ENCODE measurements at regions not wholly inside any gene's neighbourhood (a gene's known extent, or its start where the extent isn't known, plus 50 kb on each side); places are given as distances from the start of the nearest gene placed in this dataset.
"Not testable (repeated sequence)": the region's sequence is repeated elsewhere in the genome, so short reads cannot be mapped to it uniquely, and the experiment has no call there.

DNA sequence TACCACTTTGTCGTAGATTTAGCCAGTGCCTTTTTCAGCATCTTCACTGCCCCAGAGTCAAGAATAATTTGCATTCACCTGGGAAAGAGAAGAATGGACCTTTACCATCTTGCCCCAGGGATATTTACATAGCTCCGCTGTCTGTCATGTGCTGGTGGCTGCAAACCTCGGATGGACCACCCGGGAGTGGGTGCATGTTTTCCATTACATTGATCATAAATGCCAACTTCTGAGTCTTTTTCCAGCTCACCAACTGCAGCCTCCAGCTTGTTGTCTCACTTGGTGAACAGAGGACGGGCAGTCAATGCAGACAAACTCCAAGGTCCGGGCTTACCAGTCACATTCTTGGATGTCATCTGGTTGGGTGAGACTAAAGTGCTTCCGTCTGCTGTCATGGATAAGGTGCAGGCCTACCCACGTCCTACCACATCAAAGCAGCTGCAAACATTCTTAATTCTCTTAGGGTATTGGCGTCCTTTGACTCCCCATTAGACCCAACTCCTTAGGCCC, 155.8 kb upstream of the APC start:
- Histone ChIP-seq H3K4me3 (no peak overlapping the region), H3K9ac (ENCODE audit: insufficient read depth in 1 of 2, low read length in 2 of 2) (no peak overlapping the region), H3K4me1 (ENCODE audit: control insufficient read depth in 5 of 5, insufficient read depth in 5 of 5, low read length in 5 of 5) (peaks cover 0 to 2% (median 0%) of the 10 kb centered on the region in 5 donors), H3K27me3 (ENCODE audit: control insufficient read depth in 3 of 3, insufficient read depth in 3 of 3, low read length in 2 of 3) (no peaks in the 10 kb centered on the region), H3K9me3 (ENCODE audit: control insufficient read depth in 4 of 4, insufficient read depth in 3 of 4, low read length in 3 of 4) (no peaks in the 10 kb centered on the region), H3K36me3 (ENCODE audit: control insufficient read depth in 4 of 4, insufficient read depth in 4 of 4, low read length in 4 of 4) (no peaks in the 10 kb centered on the region), H3K27ac (ENCODE audit: low read depth in 1 of 2, low read length in 1 of 2) (no peak overlapping the region)
- WGBS, 2 donors = 86 to 92% methylated on average over 9 of the region's 9 CpGs
- TF ChIP-seq, protein P1, sequence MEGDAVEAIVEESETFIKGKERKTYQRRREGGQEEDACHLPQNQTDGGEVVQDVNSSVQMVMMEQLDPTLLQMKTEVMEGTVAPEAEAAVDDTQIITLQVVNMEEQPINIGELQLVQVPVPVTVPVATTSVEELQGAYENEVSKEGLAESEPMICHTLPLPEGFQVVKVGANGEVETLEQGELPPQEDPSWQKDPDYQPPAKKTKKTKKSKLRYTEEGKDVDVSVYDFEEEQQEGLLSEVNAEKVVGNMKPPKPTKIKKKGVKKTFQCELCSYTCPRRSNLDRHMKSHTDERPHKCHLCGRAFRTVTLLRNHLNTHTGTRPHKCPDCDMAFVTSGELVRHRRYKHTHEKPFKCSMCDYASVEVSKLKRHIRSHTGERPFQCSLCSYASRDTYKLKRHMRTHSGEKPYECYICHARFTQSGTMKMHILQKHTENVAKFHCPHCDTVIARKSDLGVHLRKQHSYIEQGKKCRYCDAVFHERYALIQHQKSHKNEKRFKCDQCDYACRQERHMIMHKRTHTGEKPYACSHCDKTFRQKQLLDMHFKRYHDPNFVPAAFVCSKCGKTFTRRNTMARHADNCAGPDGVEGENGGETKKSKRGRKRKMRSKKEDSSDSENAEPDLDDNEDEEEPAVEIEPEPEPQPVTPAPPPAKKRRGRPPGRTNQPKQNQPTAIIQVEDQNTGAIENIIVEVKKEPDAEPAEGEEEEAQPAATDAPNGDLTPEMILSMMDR (IDR thresholded peaks at IDR 0.05; ENCODE audit: control extremely low read depth, extremely low read depth) = no peak
- ATAC-seq (ENCODE audit: insufficient read depth, low FRiP score) = no peak
- DNase-seq = no peak

DNA sequence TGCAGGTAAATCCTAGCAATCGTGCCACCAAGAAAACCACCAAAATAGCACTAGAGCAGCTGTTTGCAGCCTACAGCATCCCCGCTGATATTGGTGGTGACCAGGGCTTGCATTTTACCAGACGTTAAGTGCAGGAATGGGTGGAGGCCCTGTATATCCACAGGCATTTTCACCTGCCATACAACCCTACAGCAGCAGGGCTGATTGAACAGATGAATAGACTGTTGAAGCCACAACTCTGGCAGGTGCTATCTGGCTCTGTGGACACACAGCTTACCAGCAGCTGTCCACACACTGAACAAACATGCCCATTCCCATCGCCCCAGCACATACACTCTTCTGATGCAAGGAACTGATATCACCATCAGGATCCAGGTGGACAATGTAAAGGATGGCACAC, 154.5 kb upstream of the APC start:
- no peak for ATAC-seq (ENCODE audit: insufficient read depth, low FRiP score)
- no peak overlapping the region for H3K4me3 ChIP-seq
- no peak overlapping the region for H3K27ac ChIP-seq (ENCODE audit: low read depth in 1 of 2, low read length in 1 of 2)
- no peaks in the 10 kb centered on the region for H3K27me3 ChIP-seq (ENCODE audit: control insufficient read depth in 3 of 3, insufficient read depth in 3 of 3, low read length in 2 of 3)
- no peaks in the 10 kb centered on the region for H3K4me1 ChIP-seq (ENCODE audit: control insufficient read depth in 5 of 5, insufficient read depth in 5 of 5, low read length in 5 of 5)
- DNase-seq = no peak
- H3K9ac ChIP-seq (ENCODE audit: insufficient read depth in 1 of 2, low read length in 2 of 2) = no peak overlapping the region
- 92 to 96% methylated on average over 4 of the region's 4 CpGs for WGBS, 2 donors
- TF ChIP-seq, protein P1 (IDR thresholded peaks at IDR 0.05; ENCODE audit: control extremely low read depth, extremely low read depth) = no peak
- no peaks in the 10 kb centered on the region for H3K9me3 ChIP-seq (ENCODE audit: control insufficient read depth in 4 of 4, insufficient read depth in 3 of 4, low read length in 3 of 4)
- H3K36me3 ChIP-seq (ENCODE audit: control insufficient read depth in 4 of 4, insufficient read depth in 4 of 4, low read length in 4 of 4) = no peaks in the 10 kb centered on the region

DNA sequence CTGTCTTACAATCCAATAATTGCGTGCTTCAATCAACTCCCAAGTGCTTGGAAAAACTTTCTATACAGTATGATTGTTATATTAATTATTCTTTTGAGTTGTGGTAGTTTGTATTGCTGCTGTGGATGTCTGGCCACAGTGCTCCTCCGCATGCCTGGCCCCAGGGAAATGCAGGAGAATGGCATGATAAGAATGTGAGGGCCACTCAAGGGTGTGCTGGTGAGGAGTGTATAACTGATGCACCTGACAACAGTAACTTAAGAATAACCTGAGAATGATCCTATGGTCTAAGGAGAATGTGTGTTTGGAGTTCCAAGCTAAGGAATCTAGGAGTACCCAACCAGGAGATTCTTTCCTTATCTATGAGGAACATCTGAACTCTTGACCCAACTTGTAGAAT, 152.9 kb upstream of the APC start:
- Histone ChIP-seq H3K4me3 (no peak overlapping the region), H3K4me1 (ENCODE audit: control insufficient read depth in 5 of 5, insufficient read depth in 5 of 5, low read length in 5 of 5) (no peaks in the 10 kb centered on the region), H3K9ac (ENCODE audit: insufficient read depth in 1 of 2, low read length in 2 of 2) (no peak overlapping the region), H3K27ac (ENCODE audit: low read depth in 1 of 2, low read length in 1 of 2) (no peak overlapping the region), H3K36me3 (ENCODE audit: control insufficient read depth in 4 of 4, insufficient read depth in 4 of 4, low read length in 4 of 4) (no peaks in the 10 kb centered on the region), H3K27me3 (ENCODE audit: control insufficient read depth in 3 of 3, insufficient read depth in 3 of 3, low read length in 2 of 3) (no peaks in the 10 kb centered on the region), H3K9me3 (ENCODE audit: control insufficient read depth in 4 of 4, insufficient read depth in 3 of 4, low read length in 3 of 4) (no peaks in the 10 kb centered on the region)
- no peak for ATAC-seq (ENCODE audit: insufficient read depth, low FRiP score)
- no peak for DNase-seq
- WGBS, 2 donors = 58 to 88% methylated on average over 2 of the region's 2 CpGs
- TF ChIP-seq, protein P1 (IDR thresholded peaks at IDR 0.05; ENCODE audit: control extremely low read depth, extremely low read depth) = no peak

GRCh38 chr5:112586596-112587062, 151.1 kb upstream of the APC start:
- H3K9ac ChIP-seq (ENCODE audit: insufficient read depth in 1 of 2, low read length in 2 of 2) = no peak overlapping the region
- no peaks in the 10 kb centered on the region for H3K27me3 ChIP-seq (ENCODE audit: control insufficient read depth in 3 of 3, insufficient read depth in 3 of 3, low read length in 2 of 3)
- 74 to 76% methylated on average over 8 of the region's 8 CpGs for WGBS, 2 donors
- TF ChIP-seq, protein P1 (IDR thresholded peaks at IDR 0.05; ENCODE audit: control extremely low read depth, extremely low read depth) = no peak
- no peak overlapping the region for H3K27ac ChIP-seq (ENCODE audit: low read depth in 1 of 2, low read length in 1 of 2)
- no peak overlapping the region for H3K4me3 ChIP-seq
- DNase-seq (no peak), ATAC-seq (ENCODE audit: insufficient read depth, low FRiP score) (no peak)
- H3K36me3 ChIP-seq (ENCODE audit: control insufficient read depth in 4 of 4, insufficient read depth in 4 of 4, low read length in 4 of 4) = no peaks in the 10 kb centered on the region
- no peaks in the 10 kb centered on the region for H3K4me1 ChIP-seq (ENCODE audit: control insufficient read depth in 5 of 5, insufficient read depth in 5 of 5, low read length in 5 of 5)
- H3K9me3 ChIP-seq (ENCODE audit: control insufficient read depth in 4 of 4, insufficient read depth in 3 of 4, low read length in 3 of 4) = no peaks in the 10 kb centered on the region

- ATAC-seq (ENCODE audit: insufficient read depth, low FRiP score); DNase-seq; H3K27ac ChIP-seq (ENCODE audit: low read depth in 1 of 2, low read length in 1 of 2); H3K36me3 ChIP-seq (ENCODE audit: control insufficient read depth in 4 of 4, insufficient read depth in 4 of 4, low read length in 4 of 4); H3K9ac ChIP-seq (ENCODE audit: insufficient read depth in 1 of 2, low read length in 2 of 2); H3K4me3 ChIP-seq; H3K27me3 ChIP-seq (ENCODE audit: control insufficient read depth in 3 of 3, insufficient read depth in 3 of 3, low read length in 2 of 3); H3K4me1 ChIP-seq (ENCODE audit: control insufficient read depth in 5 of 5, insufficient read depth in 5 of 5, low read length in 5 of 5); H3K9me3 ChIP-seq (ENCODE audit: control insufficient read depth in 4 of 4, insufficient read depth in 3 of 4, low read length in 3 of 4): not testable (repeated sequence)
- WGBS, 2 donors = 97 to 98% methylated on average over 1 of the region's 1 CpG
These were observed 146.8 kb upstream of the APC start for GRCh38 chr5:112590858-112591257.

All from lung (tissue), 11 donors.